GM19452 (cell line): ENCODE measurements at regions not wholly inside any gene's neighbourhood (a gene's known extent, or its start where the extent isn't known, plus 50 kb on each side); places are given as distances from the start of the nearest gene placed in this dataset.

Experiments used
- ATAC-seq: cut with Tn5 transposase; IDR thresholded peaks from one replicate; pipeline ENCODE4 v1.9.1; 2021; ENCODE audit not compliant: unreplicated experiment

DNA sequence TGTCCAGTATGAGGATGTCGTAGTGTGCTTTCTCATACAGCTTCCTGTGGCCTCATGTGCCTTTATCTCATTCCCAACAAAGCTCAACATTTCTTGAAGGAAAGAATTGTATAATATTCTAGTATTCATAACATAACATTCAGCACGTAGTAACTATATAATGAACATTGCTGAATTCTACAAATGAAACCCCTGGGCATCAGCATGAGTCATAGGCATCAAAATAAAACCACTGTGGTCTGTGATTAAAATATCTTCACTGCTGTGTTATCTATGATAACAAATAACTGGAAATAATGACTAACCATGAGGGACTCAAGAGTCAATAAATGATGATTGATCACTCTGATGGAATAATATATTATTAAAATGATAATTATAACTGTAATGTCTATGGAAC, 255.2 kb downstream of the EMP1 start:
- no peak for ATAC-seq

DNA sequence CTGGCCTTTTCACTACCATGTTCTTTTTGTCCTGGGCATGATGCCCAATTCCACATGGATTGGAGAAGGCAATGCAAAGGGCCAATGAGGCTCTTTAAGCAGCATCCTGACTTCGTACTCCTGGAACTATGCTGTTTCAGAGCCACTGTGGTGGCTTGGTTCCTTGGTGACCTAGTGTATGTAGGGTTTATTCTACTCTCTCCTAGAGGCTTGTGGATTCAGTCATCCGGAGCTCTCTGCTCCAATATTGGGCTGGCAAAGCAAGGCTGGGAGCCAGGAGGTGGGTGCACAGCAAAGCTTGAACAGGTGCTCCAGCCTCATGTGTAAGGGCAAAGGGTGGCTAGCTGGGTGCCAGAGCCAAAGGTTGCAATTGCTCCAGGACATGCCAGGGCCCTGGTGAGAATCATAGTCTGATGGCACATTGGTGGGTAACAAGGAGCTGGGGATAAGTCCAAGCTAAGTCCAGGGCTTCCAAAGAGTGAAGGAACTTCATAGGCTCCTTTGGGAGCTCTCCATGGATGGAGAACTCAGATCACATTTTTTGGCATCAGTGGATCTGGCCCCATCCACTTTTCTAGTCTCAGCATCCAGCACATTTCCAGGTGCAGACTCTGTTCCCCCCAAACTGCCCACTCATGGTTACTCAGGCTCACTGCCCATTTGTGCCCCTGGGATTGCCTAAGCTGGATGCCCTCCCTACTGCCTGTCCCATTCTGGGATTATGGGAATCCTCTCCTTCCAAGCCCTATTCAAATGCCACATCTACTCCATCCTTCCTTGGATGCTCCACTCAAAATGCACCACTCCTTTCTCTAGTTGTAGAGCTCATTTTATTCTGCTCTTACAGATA, 253.9 kb downstream of the EMP1 start:
- no peak for ATAC-seq

GRCh38 chr12:13444076-13444475, 247.6 kb downstream of the EMP1 start:
- no peak for ATAC-seq

DNA sequence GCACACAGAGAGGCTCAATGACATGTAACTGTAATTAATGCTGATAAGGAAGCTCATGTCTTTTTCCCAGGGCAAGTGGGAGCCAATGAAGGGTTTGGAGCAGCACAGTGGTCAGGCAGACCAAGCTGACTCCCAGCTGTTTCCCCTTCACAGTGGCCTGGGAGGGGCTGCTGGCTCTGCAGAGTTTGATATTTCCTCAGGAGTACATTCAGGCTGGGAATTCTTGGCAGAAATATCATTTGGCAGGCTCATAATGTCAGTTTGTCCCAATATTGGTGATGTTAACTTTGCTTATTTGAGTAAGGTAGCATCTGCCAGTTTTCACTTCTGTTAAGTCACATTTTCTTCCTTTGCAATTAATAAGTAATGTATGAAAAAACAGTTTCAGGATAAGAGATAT, 247.0 kb downstream of the EMP1 start:
- no peak for ATAC-seq

DNA sequence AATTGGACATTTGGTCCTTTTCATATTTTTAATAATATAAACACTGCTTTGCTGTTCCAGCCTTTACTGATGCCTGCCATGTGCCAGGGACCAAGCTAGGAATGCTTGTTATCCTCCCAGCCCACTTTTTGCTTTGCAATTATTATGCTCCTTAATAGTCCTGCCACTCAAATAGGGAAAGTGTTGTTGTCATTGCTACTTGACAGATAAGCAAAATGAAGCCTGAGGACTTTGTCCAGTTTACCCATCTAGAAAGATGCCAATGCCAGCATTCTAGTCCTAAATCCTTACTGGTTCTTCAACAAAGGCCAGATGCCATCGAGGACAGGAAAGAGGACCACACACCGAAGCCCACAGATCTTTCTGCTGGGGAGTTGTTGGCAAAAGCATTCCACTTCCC, 246.5 kb downstream of the EMP1 start:
- no peak for ATAC-seq

DNA sequence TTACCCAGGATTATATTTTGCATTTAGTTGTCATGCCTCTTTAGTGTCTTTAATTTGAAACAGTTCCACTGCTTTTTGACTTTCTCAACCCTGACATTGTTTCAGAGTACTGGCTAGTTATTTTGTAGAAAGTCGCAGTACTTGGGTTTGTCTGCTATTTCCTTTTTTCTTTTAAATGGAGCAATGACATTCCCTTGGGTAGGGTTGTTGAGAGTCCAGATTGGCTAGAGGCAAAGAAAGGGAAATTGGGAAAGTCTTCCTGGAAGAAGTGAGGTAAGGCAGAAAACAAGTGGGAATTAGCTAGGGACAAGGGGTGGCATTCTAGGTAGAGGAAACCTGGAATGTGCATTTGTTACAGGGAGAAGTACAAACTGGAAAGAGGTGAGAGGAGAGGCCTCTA, 245.9 kb downstream of the EMP1 start:
- ATAC-seq = no peak

GRCh38 chr12:13440844-13441243, 244.3 kb downstream of the EMP1 start:
- no peak for ATAC-seq

- no peak for ATAC-seq
Measured at GRCh38 chr12:13437541-13437940, 241.0 kb downstream of the EMP1 start.

DNA sequence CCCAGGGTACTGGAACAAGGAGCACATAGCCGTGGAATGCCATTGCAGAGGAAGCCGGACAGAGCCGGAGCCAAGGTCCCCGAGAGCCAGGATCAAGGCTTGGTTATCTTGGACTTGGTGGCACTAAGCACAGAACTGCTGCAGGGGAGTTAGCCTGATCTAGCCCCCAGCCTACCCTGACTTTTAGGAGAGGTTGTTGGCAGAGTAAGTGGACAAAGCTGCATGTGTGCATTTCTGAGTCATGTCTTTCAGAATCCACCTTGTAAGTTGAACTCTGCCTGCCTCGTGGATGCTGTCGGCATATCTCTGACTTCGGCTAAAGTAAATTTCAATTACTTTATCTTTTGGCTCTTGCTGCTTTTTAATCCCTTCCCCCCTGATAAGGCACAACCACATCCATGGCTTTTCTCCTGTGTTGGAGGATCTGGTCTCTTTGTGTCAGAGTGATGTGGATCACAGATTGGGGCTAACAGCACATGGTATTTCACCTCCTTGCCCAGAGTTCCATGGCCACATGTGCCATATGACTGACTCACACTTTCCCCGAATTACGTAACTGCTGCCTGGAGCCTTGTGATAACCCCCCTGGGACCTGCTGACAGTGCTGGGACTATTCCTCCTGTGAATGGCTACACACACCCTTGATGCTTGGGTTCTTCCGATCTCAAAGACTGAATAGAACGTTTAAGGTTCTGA, 240.3 kb downstream of the EMP1 start:
- ATAC-seq = no peak

GRCh38 chr12:13436182-13436581, 239.7 kb downstream of the EMP1 start:
- no peak for ATAC-seq

DNA sequence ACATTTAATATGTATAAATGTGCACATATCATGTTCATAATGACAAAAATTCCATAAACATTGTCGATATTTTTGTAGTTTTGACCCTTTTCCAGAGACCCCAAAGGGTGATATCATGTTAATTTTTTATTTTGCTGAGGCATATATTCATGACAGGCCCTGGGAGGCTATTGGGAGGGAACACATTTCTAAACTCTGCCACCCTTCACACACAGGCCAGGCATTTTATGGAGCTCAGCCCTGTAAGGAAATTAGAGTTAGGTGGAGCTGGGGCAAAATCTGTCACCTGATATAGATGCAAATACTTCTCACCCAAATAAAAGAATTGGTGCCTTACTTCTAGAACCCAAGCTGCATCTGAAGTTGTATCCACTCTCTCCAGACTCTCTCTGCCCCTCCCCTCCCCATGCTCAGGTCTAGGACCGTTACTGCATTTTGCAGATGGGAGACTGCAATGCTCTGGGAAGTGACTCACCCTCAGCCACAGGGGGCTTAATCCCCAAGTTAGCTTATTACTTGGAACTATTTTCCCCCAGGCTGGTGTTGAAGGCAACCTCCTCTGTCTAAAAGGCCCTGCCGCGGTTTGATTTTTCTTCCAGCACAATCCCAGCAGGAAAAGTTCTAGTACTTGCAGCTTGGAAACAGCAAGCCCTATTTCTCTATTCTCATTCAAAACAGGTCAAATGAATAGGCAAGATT, 238.9 kb downstream of the EMP1 start:
- ATAC-seq = no peak

- no peak for ATAC-seq
Measured at GRCh38 chr12:13433768-13434167, 237.2 kb downstream of the EMP1 start.

DNA sequence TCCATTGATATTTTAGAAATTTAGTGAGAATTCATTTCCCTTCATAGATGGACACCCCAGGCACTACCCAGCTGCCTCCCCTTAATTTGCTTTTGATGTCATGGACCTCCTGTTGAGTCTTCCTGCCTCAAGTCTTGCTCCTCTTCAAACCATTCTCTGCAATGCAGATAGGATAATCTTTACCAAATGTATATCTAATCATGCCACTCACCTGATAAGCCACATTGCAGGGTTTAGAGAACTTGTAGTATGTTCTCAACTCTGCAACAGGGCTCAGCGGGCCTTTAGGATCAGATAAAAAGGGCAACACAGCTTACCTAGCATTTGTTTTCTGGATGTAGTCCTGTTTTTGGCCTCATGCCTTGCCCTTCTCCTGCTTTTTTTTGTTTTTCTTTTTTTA, 234.5 kb downstream of the EMP1 start:
- no peak for ATAC-seq

DNA sequence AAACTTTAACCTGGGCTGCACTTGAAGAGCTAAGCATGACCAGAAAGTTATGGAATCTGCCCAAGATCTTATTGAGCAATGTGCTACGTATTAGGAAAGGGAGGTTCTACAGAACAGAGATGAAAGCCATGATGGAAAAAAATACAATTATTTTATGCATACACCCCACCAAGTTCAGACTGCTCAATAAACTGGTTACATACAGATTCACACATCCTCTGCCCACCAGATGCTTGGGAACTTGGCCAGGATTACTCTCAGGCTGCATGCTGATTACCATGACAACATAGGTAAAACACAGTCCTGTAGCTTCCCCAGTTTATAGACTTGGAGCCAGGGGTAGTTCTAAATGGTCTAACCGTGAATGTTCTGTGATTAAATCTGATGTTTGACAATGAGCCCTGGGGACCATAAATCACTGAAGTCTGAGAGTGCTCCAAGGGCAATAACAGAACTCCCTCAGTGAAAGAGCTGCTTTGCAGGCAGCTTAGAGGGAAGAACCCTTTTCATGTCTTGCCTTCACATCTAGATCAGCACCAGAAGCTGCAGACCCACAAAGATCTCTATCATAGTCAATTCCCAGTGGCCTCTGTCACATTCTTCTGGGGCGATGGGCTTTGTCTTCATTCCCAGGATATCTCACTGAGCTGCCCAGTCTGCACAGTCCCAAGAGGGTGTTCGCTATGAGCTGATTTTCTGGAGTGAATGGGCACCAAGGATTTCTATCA, 232.2 kb downstream of the EMP1 start:
- no peak for ATAC-seq

DNA sequence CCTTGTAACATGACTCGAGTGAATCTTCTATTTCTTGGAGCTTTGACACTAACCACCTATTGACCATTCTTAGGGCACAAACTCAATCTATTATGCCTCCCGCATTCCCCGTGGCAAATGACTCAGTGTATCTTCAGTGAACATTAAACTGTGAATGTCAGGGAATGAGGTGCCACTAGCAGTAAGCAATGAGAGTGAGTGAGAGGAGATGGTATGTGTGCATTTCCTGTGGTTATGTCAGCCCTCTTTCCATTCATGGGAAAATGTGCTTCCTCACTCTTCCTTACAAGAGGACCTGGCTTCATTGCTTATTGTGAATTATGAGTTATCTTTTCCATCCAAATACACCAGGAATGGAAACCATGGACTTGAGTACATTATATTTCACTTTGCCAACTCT, 229.2 kb downstream of the EMP1 start:
- ATAC-seq = no peak

GRCh38 chr12:13422291-13422690, 225.8 kb downstream of the EMP1 start:
- ATAC-seq = no peak

DNA sequence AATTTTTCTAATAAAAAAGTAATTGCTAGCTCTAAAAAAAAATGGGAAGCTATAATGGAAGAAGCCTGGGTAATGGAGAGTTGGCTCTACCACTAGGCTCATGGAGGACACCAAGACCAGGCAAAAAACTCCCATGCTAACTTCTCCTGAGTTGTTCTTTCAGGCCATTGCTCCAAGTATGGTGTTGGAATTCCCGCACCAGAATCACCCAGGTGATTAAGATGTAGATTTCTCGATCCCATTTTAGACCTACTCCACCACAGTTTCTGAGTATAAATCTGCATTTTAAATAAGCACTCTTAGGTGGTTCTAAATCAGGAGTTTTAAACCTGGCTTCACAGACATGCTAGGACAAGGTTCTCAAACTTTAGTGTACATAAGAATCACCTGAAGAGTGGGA, 221.0 kb downstream of the EMP1 start:
- no peak for ATAC-seq

GRCh38 chr12:13411287-13411686, 214.8 kb downstream of the EMP1 start:
- no peak for ATAC-seq

- ATAC-seq = no peak
Measured at GRCh38 chr12:13405961-13406703, 209.6 kb downstream of the EMP1 start.

DNA sequence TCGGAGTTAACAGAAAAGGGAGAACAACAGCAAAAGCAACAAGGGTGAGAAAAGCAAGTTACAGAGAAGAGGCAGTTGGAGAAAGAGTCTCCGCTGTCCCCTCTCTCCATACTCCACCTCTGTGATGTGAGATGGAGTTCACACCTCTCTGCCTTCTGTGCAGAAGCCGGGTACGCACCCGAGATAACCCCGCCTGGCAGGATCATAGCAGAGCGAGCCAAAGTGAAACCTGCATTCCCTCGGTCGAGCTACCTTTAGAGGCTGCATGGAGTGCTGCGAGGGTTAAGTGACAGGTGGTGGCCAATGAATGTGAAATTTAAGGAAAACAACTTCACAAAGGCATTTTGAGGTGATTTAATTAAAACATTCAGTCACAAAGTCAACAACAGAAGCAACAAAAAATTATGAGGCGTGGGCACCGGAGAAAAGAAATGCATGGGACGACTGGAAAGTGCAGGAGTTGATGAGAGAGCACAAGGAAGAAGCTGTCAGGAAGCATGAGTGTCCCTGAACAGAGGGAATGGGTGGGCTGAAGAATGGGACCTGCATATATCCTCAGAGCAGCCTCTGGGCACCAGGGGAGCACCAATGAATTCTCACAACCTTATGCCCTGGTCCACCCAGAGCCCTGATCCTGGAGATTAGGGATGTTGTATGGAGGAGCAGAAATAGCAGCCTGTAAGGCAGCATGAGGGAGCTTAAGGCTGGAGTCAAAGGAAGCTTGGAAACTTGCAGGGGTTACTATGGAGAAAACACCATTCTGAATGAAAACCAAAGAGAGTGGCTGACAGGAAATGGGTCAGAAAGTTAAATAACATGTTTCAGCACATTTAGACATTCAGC, 208.3 kb downstream of the EMP1 start:
- no peak for ATAC-seq
